GM18502 (cell line): ENCODE measurements at regions not wholly inside any gene's neighbourhood (a gene's known extent, or its start where the extent isn't known, plus 50 kb on each side); places are given as distances from the start of the nearest gene placed in this dataset.
"Not testable (repeated sequence)": the region's sequence is repeated elsewhere in the genome, so short reads cannot be mapped to it uniquely, and the experiment has no call there.

Source experiments
- ATAC-seq: cut with Tn5 transposase; IDR thresholded peaks from one replicate; pipeline ENCODE4 v1.9.1; 2021; ENCODE audit warnings: mild to moderate bottlenecking; ENCODE audit not compliant: unreplicated experiment, poor library complexity

- no peak for ATAC-seq
These were observed 132.9 kb downstream of the C3orf38 start for GRCh38 chr3:88282528-88283241.

DNA sequence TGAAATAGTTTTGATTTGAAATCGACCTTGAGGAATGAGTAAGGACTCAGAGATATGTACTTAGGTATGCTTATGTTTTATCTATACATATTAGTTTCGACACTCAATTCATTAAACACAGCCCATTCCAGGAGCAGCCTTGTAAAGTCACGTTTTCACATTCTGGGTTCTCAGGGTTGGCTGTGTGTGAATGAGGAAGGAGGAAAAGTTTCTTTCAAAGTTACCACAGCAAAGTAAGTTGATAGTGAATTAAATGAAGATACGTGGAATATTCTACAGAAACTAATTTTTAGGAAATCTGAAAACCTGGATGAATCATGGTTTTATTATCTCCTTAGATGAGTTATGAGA is 133.5 kb downstream of the C3orf38 start:
- no peak for ATAC-seq

DNA sequence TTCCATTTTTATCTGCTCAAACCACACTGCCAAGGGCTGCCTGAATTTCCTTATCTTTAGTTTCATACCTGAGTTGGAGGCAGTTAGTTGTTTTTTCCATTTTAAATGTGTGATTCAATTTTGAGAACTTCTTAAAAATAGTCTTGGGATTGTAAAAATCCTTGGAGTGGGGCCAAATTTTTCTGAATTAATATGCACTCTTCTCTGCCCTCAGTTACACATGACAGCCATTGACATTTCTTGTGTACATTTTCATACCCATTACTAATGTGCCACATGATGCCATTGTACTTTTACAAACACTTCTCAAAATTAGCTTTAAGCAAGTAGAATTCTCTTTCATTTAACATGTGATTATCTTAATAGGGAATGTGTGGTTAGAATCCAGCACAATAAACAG is 141.7 kb downstream of the C3orf38 start:
- no peak for ATAC-seq

DNA sequence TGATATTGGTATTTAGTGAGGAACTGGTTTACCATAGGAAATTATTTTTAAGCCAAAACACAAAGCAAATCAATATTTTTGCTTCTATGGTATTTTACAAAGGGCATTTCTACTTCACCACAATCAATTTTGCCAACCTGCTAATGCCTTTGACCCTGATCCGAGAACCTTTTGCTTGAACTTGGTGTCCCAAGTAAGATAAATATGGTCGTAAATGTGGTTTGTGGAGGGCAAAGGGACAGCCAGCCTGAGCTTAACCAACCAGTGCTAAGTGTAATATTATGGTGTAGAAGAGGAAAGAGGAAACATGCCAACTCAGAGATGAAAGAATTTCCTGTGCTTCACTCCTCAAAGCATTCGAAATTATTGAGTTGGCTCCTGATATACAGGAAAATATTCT is 148.4 kb downstream of the C3orf38 start:
- no peak for ATAC-seq

- ATAC-seq, result no peak
These were observed 151.7 kb downstream of the C3orf38 start for GRCh38 chr3:88301273-88301995.

GRCh38 chr3:88301996-88302393 is 152.2 kb downstream of the C3orf38 start:
- ATAC-seq, result no peak

- ATAC-seq, result not testable (repeated sequence)
These were observed 153.7 kb downstream of the C3orf38 start for GRCh38 chr3:88303331-88303904.

GRCh38 chr3:88307666-88308065 is 157.9 kb downstream of the C3orf38 start:
- no peak for ATAC-seq

- no peak for ATAC-seq
These were observed 162.1 kb downstream of the C3orf38 start for GRCh38 chr3:88311826-88312225.

- ATAC-seq, result no peak
These were observed 162.5 kb downstream of the C3orf38 start for GRCh38 chr3:88312256-88312655.

GRCh38 chr3:88318067-88318466 is 168.3 kb downstream of the C3orf38 start:
- ATAC-seq, result no peak

DNA sequence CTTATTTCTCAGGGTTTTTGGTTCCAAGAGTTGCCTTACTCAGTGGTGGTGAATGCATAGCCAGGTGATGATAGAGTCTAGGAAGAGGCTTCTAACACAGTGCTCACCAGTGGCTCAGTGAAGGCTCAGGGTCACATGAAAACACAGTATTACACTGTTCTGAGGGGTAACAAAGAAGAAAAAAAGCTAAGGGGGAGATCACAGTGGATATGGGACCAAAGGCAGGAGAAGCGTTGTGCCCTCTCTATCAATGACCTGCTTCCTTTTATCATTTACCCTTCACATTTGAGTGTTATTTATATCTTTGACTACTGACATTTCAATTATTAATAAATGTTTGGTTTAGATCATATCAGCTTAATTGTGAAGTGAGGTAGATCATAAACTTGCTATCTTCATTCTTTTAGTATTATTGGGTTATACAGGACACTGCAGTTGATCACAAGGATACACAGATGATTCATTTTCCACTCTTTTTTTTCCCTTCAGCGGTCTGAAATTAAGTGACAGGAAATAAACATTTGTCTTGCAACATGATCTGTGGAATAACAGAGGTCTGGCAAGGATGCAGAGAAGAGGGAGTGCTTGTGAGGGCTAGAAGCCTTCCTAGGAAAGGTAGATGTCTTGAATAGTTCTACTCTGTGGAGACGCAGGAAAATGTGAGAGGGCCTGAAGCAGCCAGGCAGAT is 171.7 kb downstream of the C3orf38 start:
- no peak for ATAC-seq

DNA sequence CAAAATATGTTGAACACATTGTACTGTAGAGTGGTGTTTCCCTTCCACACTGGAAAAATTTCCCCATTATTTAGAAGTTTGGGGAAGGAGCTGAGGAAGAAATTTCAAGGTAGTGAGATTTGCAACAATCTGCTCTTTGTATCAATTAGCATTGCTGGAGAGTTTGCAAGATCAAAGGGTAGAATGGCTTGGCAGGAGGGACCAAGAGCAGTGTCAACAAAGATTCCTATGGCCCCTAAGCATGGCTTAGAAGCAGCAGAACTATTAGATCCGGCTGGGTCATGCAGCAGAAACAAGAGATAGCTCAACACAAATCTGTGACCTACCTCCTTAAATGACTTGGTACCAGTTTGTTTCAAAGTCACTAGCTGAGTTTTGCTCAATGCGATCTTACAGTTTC is 175.0 kb downstream of the C3orf38 start:
- ATAC-seq, result no peak

DNA sequence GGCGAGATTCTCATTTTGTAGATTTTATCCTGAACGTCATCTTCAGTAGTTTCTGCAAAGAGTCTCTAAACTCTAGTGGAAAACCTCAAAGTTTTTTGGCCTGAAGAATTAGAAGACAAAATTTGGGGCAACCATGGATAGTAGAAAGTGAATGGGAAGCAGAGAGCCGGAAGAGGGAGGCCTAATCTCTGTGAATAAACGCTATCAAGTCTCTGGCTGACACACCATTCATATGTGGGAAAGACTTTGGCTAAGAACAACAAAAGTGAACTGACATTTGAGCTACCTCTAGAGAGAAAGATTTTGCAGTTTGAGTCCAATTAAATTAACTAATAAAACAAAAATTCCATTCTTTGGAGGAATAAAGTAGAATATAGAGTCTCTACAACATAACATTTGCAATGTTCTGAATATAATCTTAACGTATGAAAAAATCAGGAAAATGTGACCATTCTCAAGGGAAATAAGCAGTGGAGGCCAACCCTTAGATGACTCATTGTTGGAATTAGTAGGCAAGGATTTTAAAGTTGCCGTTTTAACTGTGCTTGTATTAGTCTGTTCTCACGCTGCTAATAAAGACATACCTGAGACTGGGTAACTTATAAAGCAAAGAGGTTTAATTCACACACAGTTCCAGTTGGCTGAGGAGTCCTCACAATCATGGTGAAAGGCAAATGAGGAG is 184.6 kb downstream of the C3orf38 start:
- no peak for ATAC-seq

DNA sequence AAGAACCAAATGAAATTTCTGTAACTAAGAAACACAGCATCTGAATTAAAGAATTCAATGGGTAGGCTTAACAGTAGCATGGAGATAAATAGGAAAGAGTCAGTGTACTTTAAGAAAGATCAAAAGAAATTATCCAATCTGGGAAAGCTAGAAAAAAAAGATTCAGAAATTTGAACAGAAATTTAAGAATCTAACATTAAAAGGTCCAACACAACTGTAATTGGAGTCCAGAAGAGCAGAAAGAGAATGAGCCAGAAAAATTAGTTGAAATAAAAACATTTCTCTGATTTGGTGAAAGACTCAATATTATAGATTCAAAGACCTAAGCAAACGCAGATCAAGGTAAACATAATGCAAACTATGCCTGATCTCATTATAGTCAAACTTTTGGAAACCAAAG is 187.1 kb downstream of the C3orf38 start:
- ATAC-seq, result no peak

DNA sequence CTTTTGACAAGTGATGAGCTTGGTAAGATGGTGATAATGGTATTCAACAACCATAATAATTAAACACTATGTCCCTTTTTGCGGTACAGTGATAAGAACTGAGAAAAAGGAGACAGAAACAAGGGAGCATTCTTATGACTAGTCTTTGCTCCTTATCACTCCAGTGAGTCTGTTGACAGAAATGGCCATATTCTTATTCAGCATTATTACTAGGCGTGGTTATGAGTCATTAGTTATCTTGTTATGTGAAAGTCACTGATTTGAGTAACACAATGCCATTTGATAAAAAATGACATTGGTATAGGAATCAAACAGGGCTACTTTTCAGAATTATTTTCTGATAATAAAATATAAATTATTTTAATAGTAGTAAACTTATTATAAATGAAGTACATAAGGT is 193.5 kb downstream of the C3orf38 start:
- ATAC-seq, result no peak

DNA sequence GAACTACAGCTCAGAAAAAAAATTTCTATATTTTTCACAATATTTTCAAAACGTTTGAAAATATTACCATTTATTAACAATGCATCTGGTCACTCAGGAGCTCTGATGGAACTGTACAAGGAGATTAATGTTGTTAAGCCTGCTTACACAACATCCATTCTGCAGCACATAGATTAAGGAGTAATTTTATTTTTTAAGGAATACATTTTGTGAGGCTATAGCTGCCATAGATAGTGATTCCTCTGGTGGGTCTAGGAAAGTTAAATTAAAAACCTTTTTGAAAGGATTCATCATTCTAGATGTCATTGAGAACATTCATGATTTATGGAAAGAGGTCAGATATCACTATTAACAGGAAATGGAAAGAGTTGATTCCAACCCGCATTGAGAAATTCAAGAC is 196.9 kb downstream of the C3orf38 start:
- no peak for ATAC-seq

DNA sequence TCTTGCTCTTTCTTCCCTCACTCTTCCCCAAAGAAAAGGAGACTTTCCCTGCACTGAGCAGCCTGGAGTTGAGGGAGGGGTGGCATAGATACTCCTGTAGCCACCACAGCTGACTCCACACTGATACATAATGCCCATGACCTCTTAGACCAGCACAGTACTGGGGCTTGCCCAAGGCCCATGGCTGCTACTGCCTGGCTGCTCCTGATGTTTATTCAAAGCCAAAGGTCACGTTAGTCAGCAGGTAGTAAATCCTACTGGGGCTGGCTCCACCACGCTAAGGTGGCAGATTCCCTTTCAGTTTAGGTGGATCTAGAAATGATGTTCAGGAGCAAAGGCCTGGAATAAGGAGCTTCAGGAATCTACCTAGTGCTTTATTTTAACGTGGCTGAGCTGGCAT is 212.7 kb downstream of the C3orf38 start:
- ATAC-seq, result no peak

- ATAC-seq, result no peak
These were observed 215.2 kb downstream of the C3orf38 start for GRCh38 chr3:88364926-88365325.

GRCh38 chr3:88369337-88369736 is 219.6 kb downstream of the C3orf38 start:
- no peak for ATAC-seq

- ATAC-seq, result no peak
These were observed 220.0 kb downstream of the C3orf38 start for GRCh38 chr3:88369767-88370166.
